Colonic mucosa (tissue), 4 donors: ENCODE measurements at regions not wholly inside any gene's neighbourhood (a gene's known extent, or its start where the extent isn't known, plus 50 kb on each side); places are given as distances from the start of the nearest gene placed in this dataset.

Experiments
- DNase-seq: peaks from one replicate; pipeline ENCODE4 v3.0.0-alpha.2; 2020
- H3K27ac ChIP-seq: fragments of 200-600 bp; one replicate; pipeline ENCODE4 v1.8.0; 2021
- H3K27me3 ChIP-seq: fragments of 200-600 bp; one replicate; pipeline ENCODE4 v1.8.0; 2021
- H3K36me3 ChIP-seq: fragments of 200-600 bp; one replicate; pipeline ENCODE4 v1.8.0; 2021
- H3K4me1 ChIP-seq: fragments of 200-600 bp; one replicate; pipeline ENCODE4 v1.8.0; 2021; ENCODE audit warnings: mild to moderate bottlenecking
- H3K4me3 ChIP-seq: fragments of 200-600 bp; one replicate; pipeline ENCODE4 v1.8.0; 2021
- H3K9ac ChIP-seq, 2 donors: one replicate each; pipeline ENCODE4 v1.7.0; 2013; ENCODE audit warnings: control low read depth in 2 of 2, low read depth in 2 of 2, low read length in 2 of 2
- H3K9me3 ChIP-seq: fragments of 200-600 bp; one replicate; pipeline ENCODE4 v1.8.0; 2021
- CTCF ChIP-seq: fragments of 200-600 bp; IDR thresholded peaks from one replicate; pipeline ENCODE4 v1.8.0; 2022; ENCODE audit warnings: antibody characterized with exemption, mild to moderate bottlenecking
- intact Hi-C: fragments of 100-400 bp; cut with DNase I; formaldehyde crosslinking; loops from one replicate; pipeline ENCODE4 v1.14.1; 2022
- donor health status: healthy.
- donor health status: DM: no; HTN: no; CAD: no.
- donor health status: DM: no; HTN: no; CAD: no.

GRCh38 chr1:87674791-87675190 lies 346.1 kb downstream of the LMO4 start:
- intact Hi-C loops, result no loop called here
- H3K36me3 ChIP-seq, result no peaks in the 10 kb centered on the region
- no peaks in the 10 kb centered on the region for H3K9me3 ChIP-seq
- no peak for TF ChIP-seq CTCF
- no peak overlapping the region for H3K27ac ChIP-seq
- H3K4me1 ChIP-seq, result no peaks in the 10 kb centered on the region
- H3K9ac ChIP-seq, result no peak overlapping the region
- H3K27me3 ChIP-seq, result no peaks in the 10 kb centered on the region
- DNase-seq, result no peak
- H3K4me3 ChIP-seq, result no peak overlapping the region

- DNase-seq, result no peak
- intact Hi-C loops, result no loop called here
- TF ChIP-seq CTCF, result no peak
Measured at GRCh38 chr1:87678266-87678665, 349.6 kb downstream of the LMO4 start.

GRCh38 chr1:87682565-87682964 lies 353.9 kb downstream of the LMO4 start:
- H3K27ac ChIP-seq, result no peak overlapping the region
- TF ChIP-seq CTCF, result no peak
- no peak overlapping the region for H3K4me3 ChIP-seq
- H3K9ac ChIP-seq, result no peak overlapping the region
- no peaks in the 10 kb centered on the region for H3K36me3 ChIP-seq
- H3K9me3 ChIP-seq, result no peaks in the 10 kb centered on the region
- no peaks in the 10 kb centered on the region for H3K27me3 ChIP-seq
- intact Hi-C loops, result loop anchor here (10.0 kb wide), 1 partner anchor 348 kb away; no protein-coding TSS in a partner anchor
- DNase-seq, result no peak
- H3K4me1 ChIP-seq, result peaks cover 8% of the 10 kb centered on the region

More at GRCh38 chr1:87678266-87678665, 349.6 kb downstream of the LMO4 start:
- H3K27ac ChIP-seq, result no peak overlapping the region
- H3K36me3 ChIP-seq, result no peaks in the 10 kb centered on the region
- H3K9ac ChIP-seq, result no peak overlapping the region
- no peak overlapping the region for H3K4me3 ChIP-seq
- H3K9me3 ChIP-seq, result no peaks in the 10 kb centered on the region
- H3K27me3 ChIP-seq, result no peaks in the 10 kb centered on the region
- H3K4me1 ChIP-seq, result no peaks in the 10 kb centered on the region

GRCh38 chr1:87683196-87683956 lies 354.7 kb downstream of the LMO4 start:
- Histone ChIP-seq H3K36me3 (no peaks in the 10 kb centered on the region), H3K9me3 (no peaks in the 10 kb centered on the region), H3K4me1 (peaks cover 8% of the 10 kb centered on the region), H3K27me3 (no peaks in the 10 kb centered on the region), H3K27ac (no peak overlapping the region), H3K4me3 (no peak overlapping the region), H3K9ac (peak overlapping the region in 1 of 2 donors; percentile 74)
- DNase-seq, result no peak
- no peak for TF ChIP-seq CTCF
- intact Hi-C loops, result loop anchor here (10.0 kb wide), 1 partner anchor 349 kb away; no protein-coding TSS in a partner anchor

- no peak for TF ChIP-seq CTCF
- H3K9me3 ChIP-seq, result no peaks in the 10 kb centered on the region
- H3K27ac ChIP-seq, result peak overlapping the region; percentile 19
- intact Hi-C loops, result loop anchor here (10.0 kb wide), 1 partner anchor 349 kb away; no protein-coding TSS in a partner anchor
- H3K4me1 ChIP-seq, result peaks cover 9% of the 10 kb centered on the region
- H3K36me3 ChIP-seq, result no peaks in the 10 kb centered on the region
- DNase-seq, result peak; percentile 23
- H3K4me3 ChIP-seq, result peak overlapping the region; percentile 28
- no peaks in the 10 kb centered on the region for H3K27me3 ChIP-seq
- H3K9ac ChIP-seq, result peak overlapping the region; percentile 58 to 74
Measured at GRCh38 chr1:87684194-87684593, 355.5 kb downstream of the LMO4 start.
